ENCODE measurements at regions not wholly inside any gene's neighbourhood (a gene's known extent, or its start where the extent isn't known, plus 50 kb on each side); places are given as distances from the start of the nearest gene placed in this dataset.
A peak's percentile ranks its signal among the peaks of the same experiment; 100 is the strongest.
"Not testable (repeated sequence)": the region's sequence is repeated elsewhere in the genome, so short reads cannot be mapped to it uniquely, and the experiment has no call there.

GRCh38 chr10:108384378-108384777 lies 1219.9 kb upstream of the SORCS1 start:
- DNase-seq = no peak

GRCh38 chr10:108378779-108379178 lies 1214.3 kb upstream of the SORCS1 start:
- DNase-seq = no peak

DNA sequence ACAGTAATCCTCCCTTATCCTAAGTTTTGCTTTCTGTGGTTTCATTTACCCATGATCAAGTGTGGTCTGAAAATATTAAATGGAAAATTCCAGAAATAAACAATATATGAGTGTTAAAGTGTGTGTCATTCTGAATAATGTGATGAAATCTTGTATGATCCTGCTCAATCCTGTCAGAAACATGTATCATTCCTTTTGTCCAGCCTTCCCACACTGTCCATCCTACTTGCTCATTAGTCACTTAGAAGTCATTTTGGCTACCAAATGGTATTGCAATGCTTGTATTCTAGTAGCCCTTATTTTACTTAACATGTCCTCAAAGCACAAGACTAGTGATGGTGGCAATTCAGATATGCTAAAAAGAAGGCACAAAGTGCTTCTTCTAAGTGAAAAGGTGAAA lies 1211.2 kb upstream of the SORCS1 start:
- DNase-seq = peak; percentile 90

DNA sequence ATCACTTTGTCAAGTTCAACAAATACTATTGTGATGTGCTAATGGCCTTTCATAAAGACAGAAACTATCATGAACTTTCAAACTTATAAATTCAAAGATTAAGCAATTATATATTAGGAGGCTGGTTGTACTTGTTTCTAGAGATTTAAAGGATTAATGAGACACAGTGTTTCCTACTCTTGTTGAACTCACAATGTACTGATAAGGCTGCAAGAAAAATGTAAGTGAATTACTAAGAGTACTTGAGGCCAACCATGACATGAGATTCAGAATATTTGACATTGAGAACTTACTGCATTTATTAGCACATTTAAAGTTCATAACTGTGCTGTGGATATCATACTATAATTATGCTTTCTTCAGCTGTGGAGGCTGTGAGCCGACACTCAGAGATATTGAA lies 1210.5 kb upstream of the SORCS1 start:
- no peak for DNase-seq

GRCh38 chr10:108365541-108365940 lies 1201.0 kb upstream of the SORCS1 start:
- DNase-seq = no peak

GRCh38 chr10:108363576-108363975 lies 1199.1 kb upstream of the SORCS1 start:
- DNase-seq = no peak

DNA sequence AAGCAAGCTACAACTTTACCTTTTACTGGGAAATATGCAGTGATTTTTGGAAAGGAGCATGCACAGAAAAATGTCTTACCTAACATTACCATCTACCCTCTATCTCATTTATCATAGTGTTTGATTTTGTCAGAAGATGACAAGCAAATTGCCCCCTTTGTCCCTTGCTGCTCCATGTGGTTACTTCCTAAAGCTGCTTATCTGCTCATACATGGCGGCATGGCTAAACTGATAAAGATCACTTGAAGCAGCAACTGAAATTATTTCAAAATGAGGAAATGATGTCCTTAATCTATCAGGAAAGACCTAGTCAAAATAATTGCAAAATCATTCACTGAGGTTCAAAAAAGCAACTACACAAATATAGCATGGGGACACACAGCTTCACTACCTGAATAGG lies 1198.5 kb upstream of the SORCS1 start:
- DNase-seq = no peak

GRCh38 chr10:108362296-108362695 lies 1197.8 kb upstream of the SORCS1 start:
- no peak for DNase-seq

DNA sequence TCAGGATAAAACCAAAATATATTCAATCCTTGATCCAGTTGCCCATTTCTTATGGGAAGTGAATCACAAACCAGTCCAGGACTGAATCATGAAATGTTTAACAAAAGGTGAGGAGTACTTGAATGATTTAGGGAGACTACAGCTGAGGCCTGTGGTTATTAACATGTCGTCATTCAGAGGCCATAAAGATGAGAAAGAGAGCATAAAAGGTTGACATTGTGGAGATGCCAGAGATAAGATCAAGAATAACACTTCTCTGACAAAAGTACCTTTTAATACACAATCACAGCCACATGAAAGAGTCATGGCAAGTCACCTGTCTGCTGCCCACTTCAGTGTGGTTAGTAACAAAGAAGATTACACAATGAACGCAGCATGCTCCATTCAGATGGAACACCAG lies 1195.7 kb upstream of the SORCS1 start:
- DNase-seq = peak; percentile 39

GRCh38 chr10:108358912-108359311 lies 1194.4 kb upstream of the SORCS1 start:
- peak; percentile 99 for DNase-seq

DNA sequence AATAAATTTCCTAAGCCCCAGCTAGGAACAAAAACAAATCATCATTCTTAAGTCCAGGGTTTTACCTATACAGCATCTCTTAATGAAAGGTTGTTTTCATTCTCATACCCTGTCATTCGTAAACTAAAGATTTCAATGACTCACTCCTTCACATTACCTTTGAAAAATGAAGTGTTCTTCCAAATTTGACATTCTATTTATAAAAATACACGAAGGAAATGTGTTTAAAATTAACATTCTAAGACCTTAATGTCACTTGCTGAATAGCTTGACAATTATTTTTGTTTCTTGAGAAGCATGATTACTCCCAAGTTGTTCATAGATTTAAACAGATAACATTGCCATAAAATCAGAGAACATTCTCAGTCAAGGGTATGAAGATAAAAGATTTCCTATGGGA lies 1188.3 kb upstream of the SORCS1 start:
- no peak for DNase-seq

- DNase-seq = no peak
Observed at GRCh38 chr10:108348215-108348614, 1183.7 kb upstream of the SORCS1 start.

- DNase-seq = no peak
Observed at GRCh38 chr10:108346066-108346465, 1181.6 kb upstream of the SORCS1 start.

DNA sequence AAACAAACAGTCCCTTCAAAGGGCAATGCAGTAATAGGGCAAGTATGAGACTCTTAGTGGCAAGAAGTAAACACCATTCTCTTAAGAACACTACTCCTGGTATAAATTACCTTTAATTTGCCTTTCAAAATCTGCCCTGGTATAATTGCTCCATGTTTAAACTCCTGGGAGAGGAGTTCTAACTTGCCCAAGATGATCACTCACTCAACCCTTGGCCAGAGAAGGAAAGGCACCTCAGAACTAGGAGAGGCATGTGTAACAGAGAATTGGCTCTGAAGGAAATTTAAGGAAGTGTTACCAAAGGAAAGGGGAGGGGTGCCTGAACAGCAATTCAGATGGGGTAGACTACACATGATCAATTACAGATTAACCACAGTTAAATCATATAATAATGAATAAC lies 1173.6 kb upstream of the SORCS1 start:
- DNase-seq = no peak

DNA sequence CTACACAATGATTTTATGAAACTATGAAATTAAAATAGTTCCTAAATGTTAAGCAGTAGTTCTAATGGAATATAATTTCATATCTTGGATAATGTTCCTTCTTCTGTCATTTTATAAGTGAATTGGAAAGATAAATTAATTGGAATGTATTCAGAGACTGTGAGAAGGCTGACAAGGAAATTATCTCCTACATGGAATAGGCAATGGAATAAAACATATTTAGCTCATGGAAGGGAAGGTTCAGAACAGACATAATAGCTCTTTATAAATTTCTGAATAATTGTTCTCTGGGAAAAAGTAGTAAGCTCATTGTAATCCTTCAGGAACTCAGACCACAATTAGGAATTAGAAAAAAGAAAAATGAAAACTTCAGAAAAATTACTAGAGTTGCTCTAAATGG lies 1172.3 kb upstream of the SORCS1 start:
- DNase-seq = no peak

- DNase-seq = peak; percentile 87
Observed at GRCh38 chr10:108327706-108328105, 1163.2 kb upstream of the SORCS1 start.

- DNase-seq = no peak
Observed at GRCh38 chr10:108323274-108323798, 1158.8 kb upstream of the SORCS1 start.

DNA sequence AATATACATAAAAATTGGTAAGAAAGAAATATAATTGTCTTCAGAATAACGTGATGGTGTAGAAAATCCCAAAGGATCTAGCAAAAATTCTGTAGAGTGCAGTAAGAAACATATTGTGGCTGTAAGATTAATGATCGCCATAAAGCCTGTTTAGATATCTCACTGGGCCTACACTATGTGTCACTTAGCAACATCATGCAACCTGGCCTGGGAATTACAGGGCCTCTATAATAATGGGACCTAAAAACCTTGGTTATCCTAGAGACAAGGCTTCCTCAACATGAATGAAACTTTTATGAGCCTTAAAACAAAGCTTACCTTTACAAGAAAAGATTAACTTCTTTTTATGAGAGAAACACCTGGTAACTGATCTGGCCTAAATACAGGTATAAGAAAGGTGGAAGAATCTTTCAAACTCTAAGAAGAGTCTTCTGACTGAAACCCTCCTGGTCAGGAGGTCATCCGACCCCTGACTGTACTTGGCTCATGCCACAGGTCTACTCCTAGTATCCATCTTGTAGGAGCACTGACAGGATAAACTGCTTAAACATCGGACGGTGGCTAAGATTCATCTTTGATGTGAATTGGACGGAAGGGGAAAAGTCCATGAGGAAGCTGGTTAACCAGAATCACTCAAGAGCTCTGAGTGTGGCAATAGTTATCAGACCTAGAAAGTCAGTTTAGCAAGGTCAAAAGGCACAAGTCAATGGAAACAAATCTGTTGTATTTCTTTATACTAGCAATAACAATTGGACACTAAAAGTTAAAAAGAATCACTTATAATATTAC lies 1155.1 kb upstream of the SORCS1 start:
- DNase-seq = no peak

GRCh38 chr10:108315636-108316035 lies 1151.1 kb upstream of the SORCS1 start:
- not testable (repeated sequence) for DNase-seq

DNA sequence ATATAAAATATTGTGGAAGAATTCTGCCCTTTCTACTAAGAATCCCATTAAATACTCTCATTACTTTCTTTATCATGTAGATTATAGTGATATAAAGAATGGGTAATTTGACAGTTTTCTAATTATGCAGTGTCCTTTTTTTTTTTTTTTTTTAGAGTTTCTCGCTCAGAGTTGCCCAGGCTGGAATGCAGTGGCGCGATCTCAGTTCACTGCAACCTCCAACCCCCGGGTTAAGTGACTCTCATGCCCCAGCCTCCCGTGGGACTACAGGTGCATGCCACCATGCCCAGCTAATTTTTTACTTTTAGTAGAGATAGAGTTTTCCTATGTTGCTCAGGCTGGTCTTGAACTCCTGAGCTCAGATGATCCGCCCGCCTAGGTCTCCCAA lies 1143.4 kb upstream of the SORCS1 start:
- DNase-seq = no peak

DNA sequence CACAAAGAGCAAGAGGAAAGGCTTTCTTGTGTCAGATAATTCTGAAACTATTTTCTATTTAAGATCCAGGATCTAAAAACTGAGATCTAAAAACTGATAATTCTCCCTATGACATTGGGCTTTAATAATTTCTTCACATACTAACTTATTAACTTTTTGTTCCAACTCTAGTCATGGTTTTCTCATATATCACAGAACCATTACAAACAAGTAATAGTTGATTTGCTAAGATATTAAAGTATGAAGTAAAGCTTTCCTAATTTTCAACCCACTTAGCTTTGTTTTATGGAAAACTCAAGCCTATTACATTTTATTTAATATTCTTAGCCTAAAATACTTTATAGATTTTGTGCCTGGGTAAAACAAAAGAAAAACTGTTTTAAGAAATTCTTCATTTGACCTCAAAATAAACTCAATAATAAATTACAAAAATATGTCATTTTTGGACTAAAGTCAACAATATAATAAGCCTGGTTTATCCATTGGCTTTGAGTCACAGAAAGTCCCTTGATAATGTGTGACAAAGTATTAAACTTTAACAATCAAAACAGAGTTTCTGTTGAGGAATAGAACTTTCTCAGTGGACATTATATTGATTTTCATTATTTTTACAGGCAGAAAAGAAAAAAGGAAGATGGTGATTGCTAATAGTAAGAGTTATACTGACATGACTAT lies 1142.9 kb upstream of the SORCS1 start:
- DNase-seq = no peak

GRCh38 chr10:108303149-108303548 lies 1138.6 kb upstream of the SORCS1 start:
- DNase-seq = peak; percentile 76

- no peak for DNase-seq
Observed at GRCh38 chr10:108301002-108301401, 1136.5 kb upstream of the SORCS1 start.

DNA sequence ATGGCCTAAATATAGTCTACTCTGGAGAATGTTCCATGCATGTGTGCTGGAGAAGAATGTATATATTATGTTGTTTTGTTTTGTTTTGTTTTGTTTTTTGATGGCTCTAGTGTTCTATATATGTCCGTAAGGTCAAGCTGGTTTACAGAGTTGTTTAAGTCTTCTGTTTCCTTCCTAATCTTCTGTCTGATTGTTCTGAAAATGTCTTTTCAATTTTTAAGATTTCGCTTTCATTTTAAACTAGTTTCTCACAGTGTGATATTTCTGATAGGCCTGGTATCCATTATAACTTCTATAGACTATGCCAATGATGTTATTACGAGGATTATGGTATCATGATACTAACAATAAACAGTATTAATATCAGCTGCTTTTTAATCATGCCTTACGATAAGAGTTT lies 1126.3 kb upstream of the SORCS1 start:
- no peak for DNase-seq
